HG02970 (cell line): ENCODE measurements at regions not wholly inside any gene's neighbourhood (a gene's known extent, or its start where the extent isn't known, plus 50 kb on each side); places are given as distances from the start of the nearest gene placed in this dataset.
"Not testable (repeated sequence)": the region's sequence is repeated elsewhere in the genome, so short reads cannot be mapped to it uniquely, and the experiment has no call there.

Experiments
- ATAC-seq: cut with Tn5 transposase; IDR thresholded peaks from one replicate; pipeline ENCODE4 v1.9.1; 2021; ENCODE audit warnings: mild to moderate bottlenecking, moderate library complexity, moderate number of reproducible peaks; ENCODE audit not compliant: unreplicated experiment, low FRiP score

GRCh38 chr1:94676686-94677085, 135.1 kb upstream of the F3 start:
- ATAC-seq, result no peak

- ATAC-seq, result no peak
Measured at GRCh38 chr1:94675373-94675772, 133.8 kb upstream of the F3 start.

DNA sequence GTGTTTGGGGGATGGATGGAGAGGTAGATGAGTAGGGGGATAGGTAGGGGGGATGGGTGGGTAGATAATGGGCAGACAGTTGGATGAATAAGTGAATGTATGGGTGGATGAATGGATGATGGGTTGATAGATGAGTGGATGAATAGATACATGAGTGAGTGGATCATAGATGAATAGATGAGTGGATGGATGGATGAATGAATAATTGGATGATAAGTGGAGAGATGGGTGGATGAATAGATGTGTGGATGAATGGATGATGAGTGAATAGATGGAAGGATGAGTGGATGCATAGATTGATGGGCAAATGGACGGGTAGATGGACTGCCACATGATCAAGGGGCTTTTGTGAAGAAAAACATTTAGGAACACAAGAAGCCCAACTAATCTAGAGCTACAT, 133.3 kb upstream of the F3 start:
- ATAC-seq, result no peak

- no peak for ATAC-seq
Measured at GRCh38 chr1:94672934-94673333, 131.4 kb upstream of the F3 start.

- no peak for ATAC-seq
Measured at GRCh38 chr1:94672001-94672400, 130.4 kb upstream of the F3 start.

GRCh38 chr1:94670273-94670672, 128.7 kb upstream of the F3 start:
- ATAC-seq, result no peak

DNA sequence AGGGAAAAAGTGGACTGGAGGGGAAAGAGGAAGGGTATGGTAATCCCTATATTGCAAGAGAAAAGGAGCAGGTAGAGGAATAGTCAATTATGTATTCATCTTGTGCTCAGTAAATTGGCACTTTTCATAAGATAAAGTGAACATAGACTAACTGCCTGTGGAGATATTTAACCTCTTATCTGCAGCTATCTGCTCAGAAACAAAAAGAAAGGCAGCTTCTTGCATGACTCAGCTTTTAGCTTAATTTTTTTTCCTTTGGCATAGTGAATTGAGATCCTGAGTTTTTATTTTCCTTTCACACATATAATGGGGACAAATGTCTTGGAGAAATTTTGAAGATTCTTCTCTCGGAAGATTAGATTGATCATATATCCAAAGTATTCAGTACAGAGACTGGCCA, 127.6 kb upstream of the F3 start:
- no peak for ATAC-seq

DNA sequence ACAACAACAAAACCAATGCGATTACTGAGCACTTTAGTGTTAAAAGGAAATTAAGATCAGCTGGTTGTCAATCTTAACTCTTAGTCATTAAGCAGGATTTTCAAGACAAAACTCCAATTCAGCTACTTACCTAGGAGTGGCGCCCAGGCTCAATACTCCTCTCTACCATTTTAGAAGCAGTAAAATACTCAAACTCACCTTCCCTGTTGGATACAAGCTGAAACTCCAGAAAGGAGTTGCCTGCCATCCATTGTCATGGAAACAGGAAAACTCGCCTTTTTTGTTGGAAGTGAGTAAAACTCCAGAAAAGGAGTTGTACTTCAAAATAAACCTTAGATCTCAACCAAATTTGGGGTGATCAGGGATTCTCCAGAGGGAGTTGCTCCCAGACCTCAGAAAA, 127.0 kb upstream of the F3 start:
- no peak for ATAC-seq

DNA sequence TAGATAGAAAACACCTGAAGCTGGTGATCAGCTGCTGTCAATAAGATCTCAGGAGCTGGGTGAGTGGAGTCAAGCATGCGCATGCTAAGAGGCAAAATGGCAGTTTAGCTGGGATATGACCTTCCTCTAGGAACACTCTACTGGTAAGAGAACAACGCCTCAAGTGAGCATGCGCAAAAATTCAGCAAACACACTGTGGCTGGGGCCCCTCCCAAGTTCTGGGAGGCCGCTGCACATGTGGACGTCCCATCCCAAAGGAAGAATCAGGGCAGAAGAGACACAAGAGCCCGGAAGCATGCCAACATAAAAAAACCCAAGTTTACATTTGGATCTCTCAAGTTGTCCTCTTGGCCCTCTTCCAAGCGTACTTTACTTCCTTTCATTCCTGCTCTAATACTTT, 126.3 kb upstream of the F3 start:
- ATAC-seq, result no peak

DNA sequence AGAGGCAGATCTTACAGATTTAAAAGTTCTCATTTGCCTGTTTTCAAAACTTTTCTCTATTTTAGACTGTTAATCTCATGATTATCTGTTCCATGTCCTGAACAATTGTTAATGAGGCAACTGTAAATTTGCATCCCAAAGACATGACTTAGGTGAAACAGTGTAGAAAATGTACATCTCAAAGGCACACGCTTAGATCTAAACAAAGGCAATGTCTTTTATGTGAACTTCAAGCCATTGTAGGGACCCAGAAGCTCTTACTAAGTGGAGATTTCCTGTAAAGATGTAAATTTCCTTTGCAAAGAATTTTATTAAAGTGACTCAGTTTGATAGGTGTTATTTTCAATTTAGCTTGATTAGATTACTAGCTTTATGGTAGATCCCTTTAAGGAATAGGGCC, 125.2 kb upstream of the F3 start:
- no peak for ATAC-seq

DNA sequence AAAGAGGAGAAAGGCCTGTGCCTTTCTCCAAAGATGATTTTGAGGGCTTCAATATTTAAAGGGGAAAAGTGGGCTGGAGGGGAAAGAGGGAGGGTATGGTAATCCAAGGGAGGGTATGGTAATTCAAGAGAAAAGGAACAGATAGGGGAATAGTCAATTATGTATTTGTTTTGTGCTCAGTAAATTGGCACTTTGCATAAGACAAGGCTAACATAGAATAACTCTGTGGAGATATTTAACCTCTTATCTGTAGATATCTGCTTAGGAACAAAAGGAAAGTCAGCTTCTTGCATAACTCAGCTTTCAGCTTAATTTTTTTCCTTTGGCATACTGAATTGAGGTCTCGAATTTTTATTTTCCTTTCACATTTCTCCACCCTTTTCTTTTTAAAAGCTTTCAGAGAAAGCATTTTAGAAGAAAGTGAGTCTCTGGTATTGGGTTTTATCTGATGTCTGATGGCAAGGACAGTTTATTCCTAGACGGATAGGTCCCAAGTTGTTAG, 119.9 kb upstream of the F3 start:
- ATAC-seq, result no peak

DNA sequence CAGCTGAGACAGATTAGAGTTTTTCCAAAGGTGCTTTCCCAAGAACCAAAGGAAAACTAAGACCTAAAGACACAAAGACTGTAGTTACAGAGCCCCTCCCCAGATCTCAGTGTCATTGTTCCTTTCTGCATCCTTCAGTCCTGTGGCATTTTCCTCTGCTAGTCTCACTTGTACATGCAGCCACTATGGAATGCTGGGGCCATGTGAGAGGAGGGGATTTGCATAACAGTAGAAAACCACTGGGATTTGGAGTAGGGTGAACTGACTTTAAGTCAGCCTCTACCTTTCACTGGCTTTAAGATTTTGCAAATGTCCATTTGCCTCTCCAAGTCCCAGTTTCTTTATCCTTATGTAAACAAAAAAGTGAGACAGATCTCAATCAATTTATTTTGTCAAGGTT, 119.4 kb upstream of the F3 start:
- no peak for ATAC-seq

GRCh38 chr1:94660258-94660657, 118.7 kb upstream of the F3 start:
- no peak for ATAC-seq

DNA sequence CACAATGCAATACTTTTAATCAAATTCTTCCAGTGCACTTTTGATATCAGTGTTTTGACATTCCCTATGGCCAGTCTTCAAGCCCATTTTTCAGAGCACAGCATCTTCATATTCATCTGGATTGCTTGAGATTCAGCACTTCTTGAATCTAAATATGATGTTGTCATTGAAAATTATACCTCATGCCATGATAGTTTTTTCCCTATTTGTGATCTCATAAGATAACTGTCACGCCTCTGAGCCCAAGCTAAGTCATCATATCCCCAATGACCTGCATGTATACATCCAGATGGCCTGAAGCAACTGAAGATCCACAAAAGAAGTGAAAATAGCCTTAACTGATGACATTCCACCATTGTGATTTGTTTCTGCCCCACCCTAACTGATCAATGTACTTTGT, 117.6 kb upstream of the F3 start:
- ATAC-seq, result not testable (repeated sequence)

DNA sequence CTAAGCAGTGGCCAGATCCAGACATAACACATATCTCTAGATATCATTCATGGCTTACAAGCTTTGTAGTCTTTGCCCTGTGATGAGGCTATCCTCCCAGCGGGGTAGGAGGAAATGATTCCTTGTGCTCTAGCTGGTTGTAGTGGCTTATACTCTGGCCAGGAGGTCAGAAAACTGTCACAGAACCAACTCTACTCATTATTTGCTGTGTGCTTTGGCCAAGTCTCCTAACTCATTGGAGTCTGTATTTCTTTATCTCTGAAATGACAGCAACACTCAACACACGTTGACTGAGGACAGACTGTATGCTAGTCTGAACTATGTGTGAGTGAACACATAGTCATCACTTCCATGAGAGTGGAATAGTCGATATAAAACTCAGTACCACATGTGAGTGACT, 116.7 kb upstream of the F3 start:
- ATAC-seq, result no peak

DNA sequence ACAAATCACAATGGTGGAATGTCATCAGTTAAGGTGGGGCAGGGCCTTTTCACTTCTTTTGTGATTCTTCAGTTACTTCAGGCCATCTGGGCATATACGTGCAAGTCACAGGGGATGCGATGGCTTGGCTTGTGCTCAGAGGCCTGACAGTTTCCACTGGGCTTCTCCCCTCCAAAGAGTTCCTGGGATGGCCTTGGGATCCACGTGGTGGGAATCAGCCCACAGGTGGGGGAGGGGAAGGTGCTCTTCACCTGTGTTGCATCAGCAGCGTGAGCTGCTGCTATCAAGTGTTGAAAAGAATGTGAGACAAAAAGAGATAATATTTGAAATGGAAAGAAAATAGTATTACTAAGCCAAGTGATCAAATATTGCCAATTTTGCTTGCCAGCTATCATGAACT, 116.2 kb upstream of the F3 start:
- not testable (repeated sequence) for ATAC-seq

DNA sequence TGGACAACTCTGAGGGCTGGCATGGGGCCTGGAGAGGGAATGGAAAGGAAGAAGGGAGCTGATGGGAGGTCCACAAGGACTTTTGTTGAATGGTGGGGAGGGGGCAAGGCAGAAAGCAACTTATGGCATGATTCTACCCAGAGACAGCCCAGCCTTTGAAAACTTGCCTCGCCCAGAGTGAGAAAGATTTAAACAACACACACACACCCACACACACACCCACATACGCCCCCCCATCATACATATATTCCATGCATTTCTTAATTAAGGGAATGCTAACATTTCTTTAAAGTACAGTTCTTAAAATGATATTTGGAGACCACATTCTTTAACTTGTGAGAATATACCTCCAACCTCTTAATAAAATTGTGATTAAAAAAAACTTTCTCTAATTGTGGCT, 115.4 kb upstream of the F3 start:
- no peak for ATAC-seq

DNA sequence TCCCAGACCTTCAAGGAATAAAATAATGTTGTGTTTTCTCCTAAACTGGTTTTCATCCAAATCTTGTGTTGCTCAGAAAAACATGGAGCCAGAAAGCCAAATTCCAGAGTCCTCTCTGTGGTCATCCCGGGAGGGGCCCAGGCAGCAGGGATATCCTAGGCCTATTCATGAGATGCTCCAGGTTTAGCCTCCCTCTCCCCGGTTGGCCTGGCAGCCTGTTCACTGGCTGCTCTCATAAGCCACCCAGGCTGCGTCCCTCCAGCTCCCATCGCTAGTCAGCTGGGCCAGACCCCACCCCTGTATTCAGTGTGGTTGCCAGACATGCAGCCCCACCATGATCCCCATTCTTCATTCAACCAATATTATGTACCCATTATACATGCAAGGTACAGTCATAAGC, 113.4 kb upstream of the F3 start:
- ATAC-seq, result no peak

DNA sequence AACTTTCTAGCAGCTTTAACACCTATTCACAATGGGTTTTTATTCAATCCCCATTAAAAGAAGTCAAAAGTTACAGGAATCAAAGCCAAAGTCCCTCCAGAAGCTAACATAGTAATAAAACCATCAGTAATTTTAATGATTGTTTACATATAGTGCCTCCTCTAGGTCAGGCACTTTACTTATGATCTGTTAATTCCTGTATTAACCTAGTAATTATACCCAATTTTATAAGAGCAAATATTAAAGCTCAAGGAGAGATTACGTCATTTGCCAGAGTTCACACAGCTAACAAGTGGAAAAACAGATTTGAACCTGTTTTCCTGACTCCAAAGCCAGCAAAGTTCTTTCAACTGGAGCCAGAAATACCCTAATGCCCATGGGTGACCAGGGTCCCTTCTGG, 112.9 kb upstream of the F3 start:
- ATAC-seq, result no peak

DNA sequence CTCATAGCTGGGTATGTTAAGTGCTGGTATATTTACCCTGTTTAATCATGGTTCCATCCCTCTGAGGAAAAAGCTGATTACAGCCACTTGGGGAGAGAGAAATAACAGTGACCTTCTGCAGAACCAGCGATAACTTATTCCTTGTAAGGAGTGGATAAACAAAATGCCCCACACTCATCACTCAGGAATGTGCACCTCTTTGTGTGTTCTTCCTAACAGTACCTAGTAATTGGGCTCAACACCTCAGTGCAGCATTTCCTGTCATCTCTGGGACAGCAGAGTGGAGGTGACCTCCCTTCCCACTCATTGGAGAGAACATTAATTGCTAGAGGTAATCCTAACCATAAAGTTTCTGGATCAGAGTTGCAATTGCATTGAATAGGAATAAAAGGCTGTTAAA, 112.5 kb upstream of the F3 start:
- ATAC-seq, result no peak

- no peak for ATAC-seq
Measured at GRCh38 chr1:94653454-94653853, 111.9 kb upstream of the F3 start.

DNA sequence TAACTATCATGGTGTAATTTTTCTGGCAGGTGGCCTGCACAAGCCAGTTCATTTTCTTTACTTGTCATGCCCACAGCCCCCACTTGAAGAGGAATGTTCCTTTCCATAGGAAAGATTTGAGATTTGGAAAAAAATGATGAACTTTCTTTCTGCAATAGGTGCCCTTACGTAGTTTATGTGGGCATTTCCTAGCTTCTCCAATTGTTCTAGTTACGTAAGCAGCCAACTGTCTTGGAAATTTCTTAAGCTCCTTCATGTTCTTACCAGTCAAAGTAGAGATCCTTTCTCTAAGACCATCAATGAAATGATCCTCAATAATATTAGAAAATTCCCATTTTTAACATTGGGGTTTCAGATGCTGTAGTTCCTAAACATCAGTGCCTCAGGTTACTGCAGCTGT, 109.5 kb upstream of the F3 start:
- no peak for ATAC-seq

DNA sequence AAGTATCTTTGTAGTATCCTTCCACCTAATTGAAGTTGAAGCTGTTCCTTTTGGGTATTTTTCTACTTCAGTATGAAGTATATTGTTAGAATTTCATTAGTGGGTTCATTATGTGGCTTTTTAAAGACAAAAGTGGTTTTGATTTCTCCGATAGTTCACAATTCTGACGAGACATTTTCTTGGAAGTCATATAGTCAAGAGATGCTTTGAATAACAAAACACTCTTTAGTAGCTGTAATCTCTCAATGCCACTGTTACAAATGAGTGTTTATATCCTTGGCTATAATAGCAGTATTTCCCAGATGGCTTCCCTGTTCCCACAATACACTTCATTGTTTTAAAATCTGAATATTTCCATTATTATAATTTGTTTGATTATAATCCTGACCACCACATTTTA, 108.7 kb upstream of the F3 start:
- no peak for ATAC-seq
